Trophoblast cell (in vitro differentiated cells and primary cell): ENCODE measurements at regions not wholly inside any gene's neighbourhood (a gene's known extent, or its start where the extent isn't known, plus 50 kb on each side); places are given as distances from the start of the nearest gene placed in this dataset.

ENCODE experiments used
- DNase-seq, 2 donors: peaks; one replicate each; pipeline ENCODE4 v3.0.0-alpha.2; 2016
- H2AFZ ChIP-seq: 2 replicates; pipeline ENCODE4 v1.6.1; 2013; ENCODE audit warnings: low read length, moderate library complexity, mild to moderate bottlenecking; ENCODE audit not compliant: insufficient read depth, poor library complexity
- H2AK5ac ChIP-seq: 2 replicates; pipeline ENCODE4 v1.6.1; 2013; ENCODE audit warnings: mild to moderate bottlenecking, low read length
- H2BK120ac ChIP-seq: 2 replicates; pipeline ENCODE4 v1.6.1; 2013; ENCODE audit warnings: low read length, mild to moderate bottlenecking, moderate library complexity; ENCODE audit not compliant: insufficient read depth, poor library complexity
- H2BK12ac ChIP-seq: 2 replicates; pipeline ENCODE4 v1.6.1; 2013; ENCODE audit warnings: mild to moderate bottlenecking, low read length, moderate library complexity
- H2BK5ac ChIP-seq: 2 replicates; pipeline ENCODE4 v1.6.1; 2013; ENCODE audit warnings: low read length, low read depth, moderate library complexity, mild to moderate bottlenecking; ENCODE audit not compliant: poor library complexity
- H3K14ac ChIP-seq: 2 replicates; pipeline ENCODE4 v1.6.1; 2013; ENCODE audit warnings: mild to moderate bottlenecking, low read length
- H3K18ac ChIP-seq: 2 replicates; pipeline ENCODE4 v1.6.1; 2013; ENCODE audit warnings: mild to moderate bottlenecking, low read length
- H3K23ac ChIP-seq: 2 replicates; pipeline ENCODE4 v1.6.1; 2013; ENCODE audit warnings: low read length
- H3K27ac ChIP-seq: 2 replicates; pipeline ENCODE4 v1.5.1; 2013; ENCODE audit warnings: low read depth, mild to moderate bottlenecking, inconsistent platforms, low read length, moderate library complexity
- H3K27me3 ChIP-seq: 2 replicates; pipeline ENCODE4 v1.6.1; 2013; ENCODE audit warnings: inconsistent platforms, mild to moderate bottlenecking, low read length, moderate library complexity; ENCODE audit not compliant: insufficient read depth
- H3K36me3 ChIP-seq, 2 experiments: 1 replicate in 1 of 2; 2 replicates in 1 of 2; pipeline ENCODE4 v1.6.1; 2013; ENCODE audit warnings: low read length in 2 of 2, mild to moderate bottlenecking in 2 of 2, moderate library complexity in 1 of 2; ENCODE audit not compliant: insufficient read depth in 2 of 2, control insufficient read depth in 1 of 2
- H3K4ac ChIP-seq: 2 replicates; pipeline ENCODE4 v1.6.1; 2013; ENCODE audit warnings: low read depth, mild to moderate bottlenecking, low read length, moderate library complexity
- H3K4me1 ChIP-seq, 2 experiments: 1 replicate in 1 of 2; 2 replicates in 1 of 2; pipeline ENCODE4 v1.6.1; 2013; ENCODE audit warnings: low read length in 2 of 2, mild to moderate bottlenecking in 2 of 2, moderate library complexity in 1 of 2; ENCODE audit not compliant: insufficient read depth in 2 of 2, control insufficient read depth in 1 of 2
- H3K4me2 ChIP-seq: 2 replicates; pipeline ENCODE4 v1.6.1; 2013; ENCODE audit warnings: inconsistent platforms, mild to moderate bottlenecking, low read length, moderate library complexity
- H3K4me3 ChIP-seq: 2 replicates; pipeline ENCODE4 v1.5.1; 2013; ENCODE audit warnings: mild to moderate bottlenecking, low read depth, low read length, inconsistent platforms
- H3K79me1 ChIP-seq: one replicate; pipeline ENCODE4 v1.6.1; 2013; ENCODE audit warnings: low read length
- H3K79me2 ChIP-seq: 2 replicates; pipeline ENCODE4 v1.6.1; 2013; ENCODE audit warnings: low read length, mild to moderate bottlenecking; ENCODE audit not compliant: control insufficient read depth, insufficient read depth, poor library complexity
- H3K9ac ChIP-seq: 2 replicates; pipeline ENCODE4 v1.6.1; 2013; ENCODE audit warnings: mild to moderate bottlenecking, low read length
- H3K9me3 ChIP-seq: 2 replicates; pipeline ENCODE4 v1.6.1; 2013; ENCODE audit warnings: low read depth, mild to moderate bottlenecking, control low read depth, inconsistent platforms, low read length; ENCODE audit not compliant: insufficient read depth
- H4K12ac ChIP-seq: 2 replicates; pipeline ENCODE4 v1.6.1; 2013; ENCODE audit warnings: low read depth, mild to moderate bottlenecking, low read length, moderate library complexity
- H4K8ac ChIP-seq: 2 replicates; pipeline ENCODE4 v1.6.1; 2013; ENCODE audit warnings: low read depth, mild to moderate bottlenecking, low read length, moderate library complexity
- H4K91ac ChIP-seq: one replicate; pipeline ENCODE4 v1.6.1; 2013; ENCODE audit warnings: low read depth, mild to moderate bottlenecking, low read length, moderate library complexity
- WGBS: extraction: QIAGEN DNeasy Blood & Tissue Kit; methylation state at CpG from one replicate; pipeline ENCODE4 v1.1.7; 2013; ENCODE audit warnings: missing lambda C conversion rate; ENCODE audit not compliant: insufficient read length, insufficient coverage; ENCODE audit errors: extremely low coverage; 5-methylcytosine and 5-hydroxymethylcytosine counted together

GRCh38 chr11:127412234-127412633 is 411.7 kb upstream of the KIRREL3 start:
- no CpG with 5 or more reads among the region's 8 CpGs for WGBS
- no peaks in the 10 kb centered on the region for H3K79me1 ChIP-seq

DNA sequence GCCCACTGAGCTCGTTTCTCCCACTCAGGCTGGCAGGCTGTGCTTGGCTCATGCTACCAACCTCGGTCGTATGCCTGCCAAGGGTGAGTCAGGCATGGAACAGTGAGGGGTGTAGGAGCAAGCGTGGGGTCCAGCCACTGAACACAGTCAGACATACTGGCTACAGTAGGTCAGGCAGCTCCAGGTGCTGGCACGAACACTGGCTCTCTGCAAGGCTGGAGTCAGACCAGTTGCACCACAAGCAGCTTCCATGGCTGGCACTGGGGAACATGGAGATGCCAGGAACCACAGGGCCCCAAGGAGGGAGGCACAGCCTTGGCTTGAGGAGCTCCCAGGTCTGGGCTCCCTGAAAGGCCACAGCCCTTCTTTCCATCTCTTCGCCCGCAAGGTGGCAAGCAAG is 410.7 kb upstream of the KIRREL3 start:
- H3K23ac ChIP-seq = no peak overlapping the region
- H2BK120ac ChIP-seq = no peak overlapping the region
- H2AFZ ChIP-seq = no peak overlapping the region
- no peak overlapping the region for H3K27ac ChIP-seq
- H2AK5ac ChIP-seq = no peak overlapping the region
- H3K4me1 ChIP-seq = peaks cover 0 to 2% of the 10 kb centered on the region in 2 experiments
- H3K9ac ChIP-seq = no peak overlapping the region
- H3K79me1 ChIP-seq = no peaks in the 10 kb centered on the region
- no peak for DNase-seq
- H3K18ac ChIP-seq = no peak overlapping the region
- no peaks in the 10 kb centered on the region for H3K36me3 ChIP-seq
- no peak overlapping the region for H3K4me3 ChIP-seq
- no peak overlapping the region for H4K8ac ChIP-seq
- no peak overlapping the region for H2BK5ac ChIP-seq
- H2BK12ac ChIP-seq = no peak overlapping the region
- no peak overlapping the region for H4K12ac ChIP-seq
- H4K91ac ChIP-seq = no peak overlapping the region
- H3K27me3 ChIP-seq = no peaks in the 10 kb centered on the region
- no peak overlapping the region for H3K4ac ChIP-seq
- no peak overlapping the region for H3K4me2 ChIP-seq
- no peaks in the 10 kb centered on the region for H3K79me2 ChIP-seq
- H3K9me3 ChIP-seq = peaks cover 1% of the 10 kb centered on the region
- H3K14ac ChIP-seq = no peak overlapping the region
- whole genome bisulfite sequencing = no CpG with 5 or more reads among the region's 7 CpGs

More at GRCh38 chr11:127412234-127412633, 411.7 kb upstream of the KIRREL3 start:
- no peak overlapping the region for H4K91ac ChIP-seq
- no peak overlapping the region for H3K4me3 ChIP-seq
- no peaks in the 10 kb centered on the region for H3K79me2 ChIP-seq
- H3K18ac ChIP-seq = no peak overlapping the region
- no peak overlapping the region for H4K12ac ChIP-seq
- no peak overlapping the region for H2BK12ac ChIP-seq
- H3K4me2 ChIP-seq = no peak overlapping the region
- no peak overlapping the region for H4K8ac ChIP-seq
- peaks cover 0 to 2% of the 10 kb centered on the region in 2 experiments for H3K4me1 ChIP-seq
- H3K27me3 ChIP-seq = no peaks in the 10 kb centered on the region
- no peak overlapping the region for H2AK5ac ChIP-seq
- H2AFZ ChIP-seq = no peak overlapping the region
- H3K23ac ChIP-seq = no peak overlapping the region
- peaks cover 1% of the 10 kb centered on the region for H3K9me3 ChIP-seq
- no peak overlapping the region for H3K27ac ChIP-seq
- H3K4ac ChIP-seq = no peak overlapping the region
- no peak overlapping the region for H3K14ac ChIP-seq
- H2BK5ac ChIP-seq = no peak overlapping the region
- DNase-seq = no peak
- H3K36me3 ChIP-seq = no peaks in the 10 kb centered on the region
- no peak overlapping the region for H3K9ac ChIP-seq
- no peak overlapping the region for H2BK120ac ChIP-seq

DNA sequence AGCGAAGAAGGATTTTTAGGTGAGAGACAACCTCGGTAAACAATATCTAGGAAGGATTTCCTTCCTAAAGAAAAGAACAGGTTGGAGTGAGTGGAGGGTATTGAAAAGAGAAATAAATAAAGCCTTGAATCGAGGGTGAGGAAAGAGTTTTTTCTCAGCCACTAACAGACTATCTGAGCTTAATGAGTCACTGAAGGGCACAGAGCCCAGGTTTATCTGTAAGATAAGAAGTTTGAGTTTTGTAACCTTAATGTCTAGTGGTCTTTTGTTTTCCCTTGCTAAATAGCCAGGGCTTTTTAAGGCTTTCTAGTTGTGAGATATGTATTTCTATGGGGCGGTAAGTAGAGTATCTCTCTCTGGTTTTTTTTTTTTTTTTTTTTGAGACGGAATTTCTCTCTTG is 394.5 kb upstream of the KIRREL3 start:
- Histone ChIP-seq H3K79me2 (no peaks in the 10 kb centered on the region), H3K36me3 (no peaks in the 10 kb centered on the region), H3K4ac (no peak overlapping the region), H3K27ac (no peak overlapping the region), H2AFZ (no peak overlapping the region), H2AK5ac (no peak overlapping the region), H3K18ac (no peak overlapping the region), H3K23ac (no peak overlapping the region), H3K27me3 (no peaks in the 10 kb centered on the region), H3K9me3 (peaks cover 4% of the 10 kb centered on the region), H3K79me1 (no peaks in the 10 kb centered on the region), H3K4me3 (no peak overlapping the region), H3K14ac (no peak overlapping the region), H3K4me1 (no peaks in the 10 kb centered on the region), H4K12ac (no peak overlapping the region), H3K9ac (no peak overlapping the region), H4K8ac (no peak overlapping the region), H2BK5ac (no peak overlapping the region), H3K4me2 (no peak overlapping the region), H2BK12ac (no peak overlapping the region), H4K91ac (no peak overlapping the region), H2BK120ac (no peak overlapping the region)
- DNase-seq = no peak
- no CpG with 5 or more reads among the region's 5 CpGs for WGBS

DNA sequence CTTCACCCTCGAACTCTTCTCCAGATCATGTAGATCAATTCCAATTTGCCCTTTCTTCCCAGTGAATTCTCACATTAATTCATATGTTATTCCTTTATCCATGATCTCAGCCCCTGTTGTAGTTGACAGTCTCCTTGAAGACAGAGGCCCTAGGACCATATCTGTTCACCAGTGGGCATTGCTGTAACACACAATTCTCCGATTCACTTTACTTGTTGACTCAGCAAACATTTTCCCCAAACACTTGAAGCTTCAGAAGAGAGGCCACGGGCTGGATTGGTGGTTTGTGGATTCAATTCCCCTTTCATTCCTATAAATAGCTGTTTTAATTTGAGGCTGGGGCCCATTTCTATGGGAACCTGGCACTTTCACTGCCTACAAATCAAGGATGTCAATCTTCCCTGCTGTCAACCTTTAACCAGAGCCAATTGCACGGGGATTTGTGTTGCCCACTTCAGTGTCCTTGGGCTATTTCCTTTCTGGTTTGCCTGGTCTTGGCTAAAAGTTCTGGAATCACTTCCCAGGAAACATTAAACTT is 393.0 kb upstream of the KIRREL3 start:
- Histone ChIP-seq H3K9me3 (peaks cover 3% of the 10 kb centered on the region), H4K91ac (no peak overlapping the region), H3K4ac (no peak overlapping the region), H2BK12ac (no peak overlapping the region), H4K8ac (no peak overlapping the region), H3K23ac (no peak overlapping the region), H3K79me1 (no peaks in the 10 kb centered on the region), H3K14ac (no peak overlapping the region), H2BK5ac (no peak overlapping the region), H3K4me1 (no peaks in the 10 kb centered on the region), H3K36me3 (no peaks in the 10 kb centered on the region), H4K12ac (no peak overlapping the region), H2AK5ac (no peak overlapping the region), H2AFZ (no peak overlapping the region), H3K4me3 (no peak overlapping the region), H3K27ac (no peak overlapping the region), H3K4me2 (no peak overlapping the region), H3K9ac (no peak overlapping the region), H3K79me2 (no peaks in the 10 kb centered on the region), H3K18ac (no peak overlapping the region), H3K27me3 (no peaks in the 10 kb centered on the region), H2BK120ac (no peak overlapping the region)
- no peak for DNase-seq
- no CpG with 5 or more reads among the region's 4 CpGs for WGBS
